NCI-H1048 (cell line): ENCODE measurements at regions not wholly inside any gene's neighbourhood (a gene's known extent, or its start where the extent isn't known, plus 50 kb on each side); places are given as distances from the start of the nearest gene placed in this dataset.

ENCODE experiments used
- DNase-seq: peaks from one replicate; lab custom pipeline; 2025; lab: John Stamatoyannopoulos, UW

- DNase-seq, result no peak
Measured at GRCh38 chr13:106034201-106034600, 501.3 kb downstream of the EFNB2 start.

- no peak for DNase-seq
Measured at GRCh38 chr13:106033659-106034058, 501.8 kb downstream of the EFNB2 start.

- DNase-seq, result no peak
Measured at GRCh38 chr13:106032441-106032840, 503.0 kb downstream of the EFNB2 start.

GRCh38 chr13:106029676-106030290, 505.7 kb downstream of the EFNB2 start:
- no peak for DNase-seq

- DNase-seq, result no peak
Measured at GRCh38 chr13:106028911-106029310, 506.6 kb downstream of the EFNB2 start.

GRCh38 chr13:106011600-106011999, 523.9 kb downstream of the EFNB2 start:
- no peak for DNase-seq

GRCh38 chr13:106010836-106011235, 524.6 kb downstream of the EFNB2 start:
- DNase-seq, result no peak

GRCh38 chr13:106008540-106008939, 526.9 kb downstream of the EFNB2 start:
- DNase-seq, result no peak

GRCh38 chr13:106007156-106007555, 528.3 kb downstream of the EFNB2 start:
- no peak for DNase-seq

GRCh38 chr13:106003651-106004050, 531.8 kb downstream of the EFNB2 start:
- no peak for DNase-seq

GRCh38 chr13:106001443-106001842, 534.0 kb downstream of the EFNB2 start:
- DNase-seq, result no peak

GRCh38 chr13:105997581-105998550, 537.6 kb downstream of the EFNB2 start:
- DNase-seq, result no peak

GRCh38 chr13:105996391-105997025, 539.0 kb downstream of the EFNB2 start:
- DNase-seq, result no peak

GRCh38 chr13:105994340-105994739, 541.1 kb downstream of the EFNB2 start:
- no peak for DNase-seq

- DNase-seq, result no peak
Measured at GRCh38 chr13:105991622-105992277, 543.7 kb downstream of the EFNB2 start.

- no peak for DNase-seq
Measured at GRCh38 chr13:105991131-105991530, 544.3 kb downstream of the EFNB2 start.

GRCh38 chr13:105990256-105990958, 545.1 kb downstream of the EFNB2 start:
- no peak for DNase-seq

- DNase-seq, result no peak
Measured at GRCh38 chr13:105984646-105985045, 550.8 kb downstream of the EFNB2 start.

GRCh38 chr13:105984236-105984635, 551.2 kb downstream of the EFNB2 start:
- no peak for DNase-seq

GRCh38 chr13:105982219-105982930, 553.1 kb downstream of the EFNB2 start:
- no peak for DNase-seq
